AG09319 (cell line): ENCODE measurements at regions not wholly inside any gene's neighbourhood (a gene's known extent, or its start where the extent isn't known, plus 50 kb on each side); places are given as distances from the start of the nearest gene placed in this dataset.

Source experiments
- DNase-seq: peaks from one replicate; pipeline ENCODE4 v3.0.0-alpha.2; 2010; ENCODE audit warnings: low read depth; ENCODE audit errors: extremely low read depth
- CTCF ChIP-seq: IDR thresholded peaks from 2 replicates; pipeline ENCODE4 v1.5.1; 2011; ENCODE audit warnings: low read depth, mild to moderate bottlenecking, inconsistent platforms, low read length, moderate library complexity

GRCh38 chr2:52880872-52881271, 886.7 kb upstream of the CHAC2 start:
- TF ChIP-seq CTCF, result no peak
- DNase-seq, result no peak

GRCh38 chr2:52879561-52879960, 888.0 kb upstream of the CHAC2 start:
- no peak for DNase-seq
- no peak for TF ChIP-seq CTCF

GRCh38 chr2:52877703-52878102, 889.9 kb upstream of the CHAC2 start:
- TF ChIP-seq CTCF, result no peak

GRCh38 chr2:52874466-52875106, 893.0 kb upstream of the CHAC2 start:
- no peak for TF ChIP-seq CTCF
- DNase-seq, result no peak

More at GRCh38 chr2:52877703-52878102, 889.9 kb upstream of the CHAC2 start:
- DNase-seq, result no peak

- no peak for DNase-seq
These were observed 904.8 kb upstream of the CHAC2 start for GRCh38 chr2:52862801-52863200.

GRCh38 chr2:52861596-52861995, 906.0 kb upstream of the CHAC2 start:
- no peak for TF ChIP-seq CTCF

More at GRCh38 chr2:52862801-52863200, 904.8 kb upstream of the CHAC2 start:
- TF ChIP-seq CTCF, result no peak

GRCh38 chr2:52859065-52859464, 908.5 kb upstream of the CHAC2 start:
- no peak for DNase-seq
- no peak for TF ChIP-seq CTCF

More at GRCh38 chr2:52861596-52861995, 906.0 kb upstream of the CHAC2 start:
- no peak for DNase-seq
